Kidney (tissue), 13 donors: ENCODE measurements at regions not wholly inside any gene's neighbourhood (a gene's known extent, or its start where the extent isn't known, plus 50 kb on each side); places are given as distances from the start of the nearest gene placed in this dataset.

Source experiments
- DNase-seq, 5 donors: peaks; one replicate each; pipeline ENCODE4 v3.0.0-alpha.2; 2013 to 2020
- FAIRE-seq: peaks from 2 replicates; lab custom pipeline; 2012; peaks lifted over from hg19 to GRCh38; lab: Jason Lieb, UNC
- H3K27ac ChIP-seq, 2 donors: one replicate each; pipeline ENCODE4 v1.7.0; 2013; ENCODE audit warnings: low read depth in 2 of 2, low read length in 2 of 2, inconsistent platforms in 1 of 2
- H3K27me3 ChIP-seq: one replicate; pipeline ENCODE4 v1.7.1; 2013; ENCODE audit warnings: low read length, inconsistent platforms; ENCODE audit not compliant: control insufficient read depth, insufficient read depth
- H3K36me3 ChIP-seq, 3 donors: one replicate each; pipeline versions ENCODE4 v1.7.0 to v1.7.1; 2013; ENCODE audit warnings: low read length in 3 of 3, control low read depth in 1 of 3, inconsistent platforms in 1 of 3; ENCODE audit not compliant: insufficient read depth in 3 of 3, control insufficient read depth in 2 of 3
- H3K4me1 ChIP-seq, 3 donors: one replicate each; pipeline versions ENCODE4 v1.7.0 to v1.7.1; 2013; ENCODE audit warnings: low read length in 3 of 3, inconsistent platforms in 1 of 3, low read depth in 1 of 3; ENCODE audit not compliant: control insufficient read depth in 2 of 3, insufficient read depth in 2 of 3
- H3K4me3 ChIP-seq, 3 donors: one replicate each; pipeline versions ENCODE4 v1.7.0 to v1.8.1; 2013; ENCODE audit warnings: low read length in 3 of 3, control low read depth in 1 of 3, inconsistent platforms in 1 of 3
- H3K9ac ChIP-seq, 3 donors: one replicate each; pipeline versions ENCODE4 v1.7.0 to v1.7.1; 2013; ENCODE audit warnings: low read length in 3 of 3, control low read depth in 1 of 3, inconsistent platforms in 1 of 3
- H3K9me3 ChIP-seq, 3 donors: one replicate each; pipeline versions ENCODE4 v1.7.0 to v1.7.1; 2013; ENCODE audit warnings: low read length in 3 of 3, control low read depth in 1 of 3, inconsistent platforms in 1 of 3; ENCODE audit not compliant: control insufficient read depth in 2 of 3, insufficient read depth in 1 of 3
- intact Hi-C: fragments of 100-400 bp; cut with DNase I; formaldehyde crosslinking; loops from one replicate; pipeline ENCODE4 v1.11.1; 2022
- TF ChIP-seq, protein P1 (sequence below): IDR thresholded peaks from 3 replicates; pipeline ENCODE4 v1.5.1; 2012; ENCODE audit warnings: mild to moderate bottlenecking, moderate library complexity, borderline replicate concordance; ENCODE audit not compliant: insufficient read depth; ENCODE audit errors: extremely low read depth
- donor health status: control.
- donor health status: control.
- donor health status: control.
- donor health status: control.
- donor health status: control.
- donor health status: DM: yes; HTN: yes; CAD: no.
- donor health status: Normal renal cell carcinoma (clear cell type).

- DNase-seq (peak; percentile 51 to 77 (median 58)), FAIRE-seq (no peak)
- TF ChIP-seq, protein P1, sequence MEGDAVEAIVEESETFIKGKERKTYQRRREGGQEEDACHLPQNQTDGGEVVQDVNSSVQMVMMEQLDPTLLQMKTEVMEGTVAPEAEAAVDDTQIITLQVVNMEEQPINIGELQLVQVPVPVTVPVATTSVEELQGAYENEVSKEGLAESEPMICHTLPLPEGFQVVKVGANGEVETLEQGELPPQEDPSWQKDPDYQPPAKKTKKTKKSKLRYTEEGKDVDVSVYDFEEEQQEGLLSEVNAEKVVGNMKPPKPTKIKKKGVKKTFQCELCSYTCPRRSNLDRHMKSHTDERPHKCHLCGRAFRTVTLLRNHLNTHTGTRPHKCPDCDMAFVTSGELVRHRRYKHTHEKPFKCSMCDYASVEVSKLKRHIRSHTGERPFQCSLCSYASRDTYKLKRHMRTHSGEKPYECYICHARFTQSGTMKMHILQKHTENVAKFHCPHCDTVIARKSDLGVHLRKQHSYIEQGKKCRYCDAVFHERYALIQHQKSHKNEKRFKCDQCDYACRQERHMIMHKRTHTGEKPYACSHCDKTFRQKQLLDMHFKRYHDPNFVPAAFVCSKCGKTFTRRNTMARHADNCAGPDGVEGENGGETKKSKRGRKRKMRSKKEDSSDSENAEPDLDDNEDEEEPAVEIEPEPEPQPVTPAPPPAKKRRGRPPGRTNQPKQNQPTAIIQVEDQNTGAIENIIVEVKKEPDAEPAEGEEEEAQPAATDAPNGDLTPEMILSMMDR, result no peak
- H3K27ac ChIP-seq, result no peak overlapping the region
- no peak overlapping the region for H3K4me3 ChIP-seq
- no peaks in the 10 kb centered on the region for H3K36me3 ChIP-seq
- no peaks in the 10 kb centered on the region for H3K4me1 ChIP-seq
- intact Hi-C loops, result no loop called here
- no peaks in the 10 kb centered on the region for H3K27me3 ChIP-seq
- no peak overlapping the region for H3K9ac ChIP-seq
- H3K9me3 ChIP-seq, result no peaks in the 10 kb centered on the region
These were observed 91.5 kb upstream of the TCERG1L start for GRCh38 chr10:131402771-131403650.

GRCh38 chr10:131403936-131404335 is 92.4 kb upstream of the TCERG1L start:
- intact Hi-C loops, result no loop called here
- FAIRE-seq, result no peak
- Histone ChIP-seq H3K4me1 (no peaks in the 10 kb centered on the region), H3K9me3 (no peaks in the 10 kb centered on the region), H3K9ac (no peak overlapping the region), H3K27me3 (no peaks in the 10 kb centered on the region), H3K36me3 (no peaks in the 10 kb centered on the region), H3K27ac (no peak overlapping the region), H3K4me3 (no peak overlapping the region)
- peak in 1 of 5 donors; percentile 45 for DNase-seq
- TF ChIP-seq, protein P1, result no peak

GRCh38 chr10:131404886-131405285 is 93.4 kb upstream of the TCERG1L start:
- Histone ChIP-seq H3K4me3 (no peak overlapping the region), H3K9ac (no peak overlapping the region), H3K4me1 (no peaks in the 10 kb centered on the region), H3K27me3 (no peaks in the 10 kb centered on the region), H3K9me3 (no peaks in the 10 kb centered on the region), H3K27ac (no peak overlapping the region), H3K36me3 (no peaks in the 10 kb centered on the region)
- no peak for FAIRE-seq
- DNase-seq, result peak in 1 of 5 donors; percentile 27
- intact Hi-C loops, result no loop called here
- TF ChIP-seq, protein P1, result no peak
